GM19043 (cell line): ENCODE measurements at regions not wholly inside any gene's neighbourhood (a gene's known extent, or its start where the extent isn't known, plus 50 kb on each side); places are given as distances from the start of the nearest gene placed in this dataset.

Experiments
- ATAC-seq: cut with Tn5 transposase; IDR thresholded peaks from one replicate; pipeline ENCODE4 v1.9.1; 2021; ENCODE audit warnings: low read depth; ENCODE audit not compliant: unreplicated experiment

DNA sequence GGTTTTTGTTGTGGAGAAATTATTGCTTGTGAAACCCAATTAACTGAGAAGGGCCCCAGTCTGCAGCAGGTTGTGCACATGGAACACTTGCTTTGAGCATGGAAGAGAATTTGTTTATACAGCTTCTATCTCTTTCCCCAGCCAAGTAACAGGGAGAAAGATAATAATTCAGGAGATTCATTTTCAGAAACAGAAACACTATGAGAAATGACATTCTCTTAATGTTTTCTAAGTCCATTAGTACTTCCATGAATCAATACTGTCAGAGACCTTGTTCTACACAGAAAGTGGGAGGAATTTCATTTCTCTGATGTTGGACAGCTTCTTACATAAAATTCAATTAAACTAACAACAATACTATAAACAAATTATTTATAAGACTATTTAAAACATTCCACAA is 446.3 kb downstream of the KLF12 start:
- ATAC-seq = no peak

DNA sequence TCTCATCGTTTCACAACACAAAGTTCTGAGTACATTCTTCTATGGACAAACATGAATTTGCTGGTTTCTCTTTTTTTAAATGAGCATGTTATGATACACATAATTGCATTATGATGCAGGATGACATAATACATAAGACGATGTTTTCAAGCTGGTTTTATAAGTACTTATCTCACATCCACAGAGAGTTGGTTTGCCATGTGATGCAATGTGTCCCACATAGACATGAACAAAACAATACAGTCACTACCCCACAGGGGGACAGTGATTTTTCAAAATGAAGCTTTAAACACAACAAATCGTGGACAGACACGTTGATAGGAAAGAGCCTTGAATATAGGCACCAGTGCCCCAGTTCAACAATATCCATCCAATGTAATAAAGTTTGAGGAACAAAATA is 447.1 kb downstream of the KLF12 start:
- ATAC-seq = no peak

DNA sequence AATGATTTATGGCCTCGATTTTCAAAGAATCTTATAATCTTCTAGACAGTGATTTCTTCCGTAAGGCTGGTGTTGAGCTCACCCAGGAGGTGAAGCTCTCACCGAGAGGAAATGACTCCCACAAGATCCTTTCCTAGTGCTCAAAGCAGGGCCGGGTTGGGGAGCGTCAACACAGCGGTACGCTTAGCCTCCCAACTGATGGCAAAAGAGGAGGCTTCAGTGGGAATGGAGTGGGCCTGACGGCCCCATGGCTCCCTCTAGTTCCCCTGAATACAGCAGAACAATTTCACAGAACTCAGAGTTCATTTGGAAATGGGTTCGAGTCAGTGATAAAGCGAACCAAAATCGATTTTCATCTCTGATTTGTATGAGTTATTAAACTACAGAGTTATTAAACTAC is 449.5 kb downstream of the KLF12 start:
- no peak for ATAC-seq

DNA sequence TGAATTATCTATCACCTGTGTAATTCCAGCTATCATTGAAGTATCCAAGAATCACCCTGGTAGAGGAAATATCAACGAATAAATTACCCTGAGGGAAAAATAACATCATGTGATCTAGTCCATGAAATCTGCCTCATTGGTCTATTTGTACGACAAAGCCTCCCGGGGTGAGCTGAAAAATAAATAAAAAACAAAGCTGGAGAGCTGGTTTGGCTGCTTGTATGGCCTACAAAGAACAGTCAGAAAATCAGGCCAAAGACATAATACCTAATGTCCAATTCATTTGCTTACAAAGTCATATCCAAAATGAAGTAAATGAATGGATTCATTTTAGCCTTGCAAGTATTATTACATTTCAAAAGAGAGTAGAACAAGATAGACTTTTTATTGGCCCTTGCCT is 449.9 kb downstream of the KLF12 start:
- no peak for ATAC-seq

DNA sequence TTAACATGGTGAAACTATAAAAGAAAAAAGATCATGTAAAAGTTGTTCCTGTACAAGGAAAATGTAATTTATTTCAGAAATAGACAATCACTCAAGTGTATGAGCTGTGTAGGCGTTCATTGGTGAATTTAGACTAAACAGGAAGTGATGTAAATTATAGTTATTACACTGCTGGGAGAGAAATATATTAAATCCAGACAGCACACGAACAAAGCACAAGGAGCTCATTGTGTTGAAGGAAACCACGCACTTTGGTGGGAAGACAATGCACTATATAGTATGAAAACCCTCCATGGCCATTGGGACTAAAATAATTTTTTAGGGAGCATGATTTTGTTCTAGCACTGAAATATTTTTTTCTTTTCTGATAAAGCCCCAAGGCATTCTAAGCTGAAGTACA is 450.5 kb downstream of the KLF12 start:
- no peak for ATAC-seq

DNA sequence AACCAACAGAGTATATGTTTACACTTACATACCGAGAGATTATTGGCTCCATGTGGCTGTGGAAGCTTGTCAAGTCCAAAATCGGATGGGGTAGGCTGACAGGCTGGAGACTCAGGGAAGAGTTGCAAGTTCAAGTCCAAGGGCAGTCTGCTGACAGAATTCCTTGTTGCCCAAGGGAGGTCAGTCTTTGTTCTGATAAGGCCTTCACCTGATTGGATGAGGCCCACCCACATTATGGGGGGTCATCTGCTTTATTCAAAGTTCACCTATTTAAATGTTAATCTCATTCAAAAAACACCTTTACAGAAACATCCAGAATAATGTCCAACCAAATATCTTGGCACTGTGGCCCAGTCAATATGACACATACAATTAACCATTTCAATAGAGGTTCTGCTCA is 452.4 kb downstream of the KLF12 start:
- no peak for ATAC-seq

DNA sequence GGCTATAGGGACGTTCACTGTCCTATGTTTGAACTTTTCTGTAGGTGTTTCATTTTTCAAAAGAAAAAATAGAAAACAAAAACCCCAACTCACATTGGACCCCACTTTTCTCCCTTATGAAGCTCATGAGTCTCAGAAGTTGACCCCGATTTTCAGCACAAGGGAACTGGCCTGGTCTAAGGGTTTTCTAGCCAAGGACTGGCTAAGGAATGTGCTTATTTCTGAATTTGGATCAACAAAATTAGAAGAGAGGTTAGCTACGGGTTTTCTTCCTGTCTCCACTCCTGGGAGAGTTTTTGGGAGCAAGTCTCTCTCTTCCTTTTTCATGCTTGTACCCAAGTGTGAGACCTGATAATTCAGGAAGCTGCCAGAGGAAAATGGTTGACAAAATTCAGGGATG is 453.2 kb downstream of the KLF12 start:
- ATAC-seq = no peak

DNA sequence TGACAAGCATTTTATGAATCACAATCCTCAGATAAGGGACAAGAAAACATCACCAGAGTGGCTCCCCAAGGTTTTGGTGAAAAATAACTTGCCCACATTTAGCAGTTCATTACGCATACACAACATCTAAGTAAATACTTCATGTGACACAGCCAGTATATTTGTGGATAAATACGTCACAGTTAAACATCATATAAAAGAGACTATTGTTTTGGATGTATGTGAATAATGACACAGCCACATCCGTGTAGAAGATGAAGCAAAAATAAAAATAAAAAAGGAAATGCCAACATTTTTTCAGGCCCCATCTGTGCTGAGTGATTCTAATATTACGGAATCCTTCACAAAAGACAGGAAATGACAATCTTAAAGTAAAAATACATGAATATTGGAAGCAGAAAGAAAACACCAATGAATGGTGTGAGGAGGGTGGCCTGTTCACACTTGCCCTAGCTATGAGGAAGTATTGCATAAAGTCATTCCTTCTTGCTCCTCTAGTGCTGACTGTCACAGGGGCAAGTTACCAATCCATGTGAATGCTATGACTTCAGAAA is 457.1 kb downstream of the KLF12 start:
- no peak for ATAC-seq

DNA sequence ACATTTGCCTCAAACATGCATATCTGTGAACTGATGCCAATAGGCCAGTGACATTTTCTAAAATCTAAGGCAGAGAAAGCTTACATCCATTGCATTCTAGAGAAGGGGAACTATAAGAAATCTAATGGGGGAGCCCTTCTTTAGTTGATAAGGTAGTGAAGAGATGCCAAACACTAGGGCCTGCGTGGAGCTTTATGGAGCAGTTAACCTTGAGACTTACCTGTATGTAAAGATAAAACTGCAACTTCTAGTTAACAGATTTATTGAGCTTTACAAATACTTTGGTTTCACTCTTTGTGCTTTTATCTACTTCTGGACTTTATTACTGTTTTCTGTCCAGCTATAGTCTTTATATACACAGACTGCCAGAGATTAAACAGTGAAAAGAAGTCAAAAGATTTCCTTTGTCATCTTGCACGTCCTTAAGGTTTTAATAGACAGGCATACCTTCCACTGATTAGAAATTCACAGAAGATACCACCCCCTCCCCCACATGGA is 457.6 kb downstream of the KLF12 start:
- ATAC-seq = no peak

DNA sequence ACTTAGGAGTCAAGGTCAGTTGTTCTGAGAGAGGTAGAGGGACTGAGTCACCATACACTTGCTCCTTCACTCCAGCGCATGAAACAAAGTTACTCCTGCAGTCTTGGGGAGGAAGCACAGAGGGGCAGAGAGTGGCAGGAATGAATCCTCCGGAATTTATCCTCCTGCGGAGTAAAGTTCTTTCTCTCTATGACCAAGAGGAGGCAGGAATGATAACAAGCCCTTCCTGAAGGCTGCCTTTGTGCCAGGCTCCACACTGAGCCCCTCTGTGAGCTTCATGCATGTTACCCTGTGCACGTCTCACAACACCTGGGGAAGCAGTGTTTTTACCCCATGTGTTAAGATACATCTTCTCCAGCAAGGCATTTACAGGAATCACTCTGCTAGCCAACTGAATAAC is 458.4 kb downstream of the KLF12 start:
- ATAC-seq = no peak

DNA sequence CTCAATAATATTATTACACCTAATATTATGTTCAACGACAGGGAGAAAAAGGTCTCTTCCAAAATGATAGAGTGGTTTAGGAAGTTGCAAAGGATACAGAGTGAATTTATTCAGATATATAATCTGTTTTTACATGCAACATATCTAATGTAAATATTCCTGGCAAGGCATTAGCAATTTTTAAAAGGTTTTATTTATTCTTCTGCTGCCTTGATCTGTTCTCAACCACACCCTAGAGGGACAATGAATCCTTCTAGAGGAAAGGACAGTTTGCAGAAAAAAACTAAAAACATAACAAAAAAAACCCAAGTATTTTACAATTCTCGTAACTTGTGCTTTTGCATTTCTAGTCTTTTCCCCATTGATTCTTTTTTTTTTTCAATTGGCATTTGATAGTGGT is 459.6 kb downstream of the KLF12 start:
- no peak for ATAC-seq

DNA sequence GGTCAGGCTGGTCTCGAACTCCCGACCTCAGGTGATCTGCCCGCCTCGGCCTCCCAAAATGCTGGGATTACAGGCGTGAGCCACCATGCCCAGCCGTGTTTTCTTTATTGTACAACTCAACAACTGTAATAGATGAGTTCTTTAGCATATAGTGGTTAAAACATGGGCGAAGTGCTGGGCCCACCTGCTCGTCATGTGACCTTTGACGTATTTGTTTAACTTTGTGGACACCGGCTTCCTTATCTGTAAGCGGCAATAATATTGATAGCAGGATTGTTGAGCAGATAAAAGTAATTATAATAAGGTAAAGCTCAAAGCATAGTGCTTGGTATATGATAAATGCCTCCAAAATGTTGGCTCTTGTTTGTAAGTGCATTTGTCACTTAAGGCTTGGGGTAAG is 460.3 kb downstream of the KLF12 start:
- no peak for ATAC-seq

DNA sequence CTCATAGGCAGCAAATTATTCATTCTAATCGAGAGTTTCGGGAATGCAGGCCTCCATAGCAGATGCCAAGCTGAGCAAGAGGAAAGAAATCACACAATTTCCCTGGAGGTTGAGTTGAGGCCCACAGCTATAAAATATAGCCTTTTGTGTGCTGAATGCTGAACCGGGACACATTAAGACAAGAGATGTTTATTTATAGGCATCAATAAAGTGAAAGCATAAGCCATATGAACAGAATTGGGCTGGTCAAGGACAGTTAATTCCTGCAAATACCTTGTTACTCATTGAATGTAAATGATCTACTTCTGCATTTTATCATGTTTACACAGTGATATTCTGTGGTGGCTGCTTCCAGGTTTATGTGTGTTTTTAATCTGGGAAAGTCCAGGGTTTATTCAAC is 461.7 kb downstream of the KLF12 start:
- no peak for ATAC-seq

DNA sequence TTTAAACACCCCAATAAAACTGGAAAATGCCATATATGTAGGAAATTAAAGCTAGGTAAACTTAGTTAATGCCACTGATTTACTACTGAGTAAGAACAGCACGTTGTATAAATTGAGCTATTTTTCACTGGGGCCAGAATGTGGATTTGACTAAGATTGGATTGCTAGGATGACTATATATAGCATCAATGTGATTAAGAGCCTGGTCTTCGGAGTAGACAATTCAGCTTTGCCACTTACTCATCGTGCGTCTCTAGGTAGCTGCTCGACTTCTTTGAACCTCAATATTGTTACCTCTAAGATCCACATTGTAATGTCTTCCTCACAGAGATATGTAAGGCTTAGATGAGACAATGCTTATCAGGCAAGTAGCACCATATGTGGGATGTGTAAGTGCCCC is 462.5 kb downstream of the KLF12 start:
- no peak for ATAC-seq

DNA sequence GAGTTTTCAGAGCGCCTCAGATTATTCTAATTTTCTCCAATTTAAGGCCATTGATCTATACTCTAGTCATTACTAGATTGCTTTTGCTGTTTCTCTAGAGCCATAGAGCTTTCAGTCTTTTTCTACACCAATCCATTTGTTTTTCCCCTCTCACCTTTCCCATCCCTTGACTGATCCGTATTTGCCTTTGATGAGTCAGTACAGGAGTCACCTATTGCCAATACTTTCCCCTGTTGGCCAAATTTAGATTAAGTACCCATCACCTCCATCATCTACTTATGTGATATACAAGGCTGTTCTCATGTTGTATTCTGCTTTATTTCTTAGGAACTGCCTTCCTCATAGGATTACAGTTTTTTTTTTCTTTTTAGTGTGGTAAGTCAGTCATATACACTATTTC is 463.2 kb downstream of the KLF12 start:
- ATAC-seq = no peak

DNA sequence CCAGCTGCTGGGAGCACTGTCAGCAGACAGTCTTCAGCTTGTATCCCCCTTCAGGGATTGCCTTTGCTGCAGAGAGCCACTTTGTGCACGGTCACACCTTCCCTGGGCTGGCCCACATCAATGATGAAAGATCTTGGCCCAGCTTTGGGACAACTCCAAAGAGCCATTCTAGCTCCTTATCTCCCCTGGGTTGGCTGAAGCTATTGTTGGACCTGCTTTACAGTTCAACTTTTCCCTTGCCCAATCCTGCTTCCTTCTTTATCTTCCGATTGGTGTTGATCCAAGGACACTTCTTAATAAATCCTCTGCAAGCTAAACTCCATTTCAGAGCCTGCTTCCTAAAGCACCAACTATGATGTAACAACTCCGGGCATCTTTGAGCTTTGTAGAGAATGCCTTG is 466.4 kb downstream of the KLF12 start:
- ATAC-seq = no peak

DNA sequence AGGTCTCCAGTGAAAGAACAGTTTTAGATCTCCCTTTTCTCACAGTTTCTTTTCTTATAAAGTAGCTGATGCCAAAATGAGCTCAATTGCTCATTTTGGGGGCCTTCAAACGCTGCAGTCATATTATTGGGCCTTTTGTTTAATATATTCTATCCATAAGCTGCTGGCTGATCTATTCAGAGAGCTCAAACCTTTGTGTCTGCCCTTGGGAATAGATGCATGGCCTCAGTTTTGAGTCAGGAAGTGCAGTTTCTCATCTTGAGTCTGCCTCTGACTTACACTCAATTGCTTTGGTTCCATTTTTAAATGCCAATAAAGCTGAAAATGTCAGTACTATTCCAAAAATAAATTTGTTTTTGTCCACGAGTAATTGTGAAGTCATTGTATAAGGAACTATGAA is 468.9 kb downstream of the KLF12 start:
- ATAC-seq = no peak

DNA sequence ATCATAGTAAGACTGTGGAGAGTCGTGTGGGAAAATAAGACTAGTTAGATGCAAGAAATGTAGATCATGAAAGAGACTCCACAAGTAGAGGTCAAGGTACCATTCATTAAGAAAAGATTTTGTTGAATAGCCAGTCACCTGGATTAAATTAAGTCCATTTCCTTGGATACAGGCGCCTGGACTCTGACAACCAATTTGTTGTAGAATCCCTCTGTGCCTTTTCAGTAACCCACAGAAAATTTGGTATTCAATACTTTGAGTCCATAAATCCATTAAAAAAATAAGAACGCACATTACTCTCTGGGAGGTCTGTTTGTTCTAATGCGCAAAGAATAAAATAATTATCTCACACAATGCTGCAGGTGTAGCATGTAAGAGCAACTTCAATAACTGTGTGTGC is 469.4 kb downstream of the KLF12 start:
- no peak for ATAC-seq

DNA sequence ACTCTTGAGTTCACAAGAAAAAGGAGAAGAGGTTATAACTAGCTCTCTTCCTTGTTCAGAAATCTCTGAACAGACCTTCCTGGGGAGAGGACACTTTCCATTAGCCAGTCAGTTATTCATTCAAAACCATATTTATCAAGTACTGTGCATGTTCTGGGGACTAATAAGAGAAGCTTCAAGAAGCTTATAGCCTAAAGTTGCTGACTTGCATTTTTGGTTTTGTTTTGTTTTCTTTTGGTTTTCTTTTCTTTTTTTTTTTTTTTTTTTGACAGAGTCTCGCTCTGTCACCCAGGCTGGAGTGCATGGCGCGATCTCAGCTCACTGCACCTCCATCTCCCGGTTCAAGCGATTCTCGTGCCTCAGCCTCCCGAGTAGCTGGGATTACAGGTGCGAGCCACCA is 471.4 kb downstream of the KLF12 start:
- ATAC-seq = no peak

DNA sequence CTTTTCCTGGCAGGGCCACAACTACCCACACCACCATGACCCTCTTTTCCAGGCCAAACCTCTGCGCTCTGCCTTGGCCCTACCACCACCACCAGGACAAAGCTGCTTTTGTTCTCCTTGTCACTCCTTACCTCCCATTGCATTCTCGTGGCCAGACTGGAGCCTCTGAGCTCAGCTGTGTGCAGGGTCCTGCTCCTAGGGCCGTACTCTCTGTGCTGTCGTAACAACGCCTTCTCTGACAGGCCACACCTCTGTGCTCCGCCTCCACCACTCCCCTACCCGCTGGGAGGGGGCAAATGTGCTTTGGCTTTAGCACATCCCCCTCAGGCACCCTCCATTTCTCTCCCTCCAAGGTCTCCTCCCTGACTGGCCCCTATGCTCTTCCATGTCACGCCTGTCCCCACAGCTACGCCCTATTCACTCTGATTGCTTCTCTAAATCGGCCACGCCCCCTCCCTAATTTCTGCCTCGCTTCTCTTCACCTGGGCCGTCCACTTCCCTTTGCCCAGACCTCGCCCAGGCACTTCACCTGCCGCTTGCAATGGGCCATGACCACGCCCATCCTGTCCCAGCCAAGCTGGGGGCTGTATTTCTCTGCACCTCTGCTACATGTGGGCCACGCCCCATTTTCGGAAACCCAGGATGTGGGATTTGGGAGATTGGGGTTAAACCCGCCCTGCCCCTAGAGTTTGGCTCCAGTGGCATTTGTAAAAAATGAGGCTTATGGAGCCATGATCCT is 472.3 kb downstream of the KLF12 start:
- ATAC-seq = no peak

DNA sequence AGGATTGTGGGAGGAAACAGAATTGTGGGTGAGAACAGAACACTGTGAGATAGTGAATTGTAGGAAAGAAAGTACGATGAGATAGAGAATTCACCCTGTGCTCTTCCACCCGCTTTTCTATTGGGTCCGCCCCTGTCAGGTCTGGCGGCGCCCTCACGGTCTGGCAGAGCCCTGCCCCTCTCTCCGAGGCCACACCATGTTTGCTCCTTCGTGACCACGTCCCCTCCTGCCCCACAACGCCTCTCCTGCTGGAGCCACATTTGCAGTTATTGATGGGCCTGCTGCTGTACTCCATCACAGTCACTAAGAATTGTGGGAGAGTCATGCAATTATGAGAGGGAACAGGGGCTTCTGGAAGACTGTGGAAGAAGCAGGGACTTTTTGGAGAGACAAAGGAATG is 473.1 kb downstream of the KLF12 start:
- ATAC-seq = no peak

DNA sequence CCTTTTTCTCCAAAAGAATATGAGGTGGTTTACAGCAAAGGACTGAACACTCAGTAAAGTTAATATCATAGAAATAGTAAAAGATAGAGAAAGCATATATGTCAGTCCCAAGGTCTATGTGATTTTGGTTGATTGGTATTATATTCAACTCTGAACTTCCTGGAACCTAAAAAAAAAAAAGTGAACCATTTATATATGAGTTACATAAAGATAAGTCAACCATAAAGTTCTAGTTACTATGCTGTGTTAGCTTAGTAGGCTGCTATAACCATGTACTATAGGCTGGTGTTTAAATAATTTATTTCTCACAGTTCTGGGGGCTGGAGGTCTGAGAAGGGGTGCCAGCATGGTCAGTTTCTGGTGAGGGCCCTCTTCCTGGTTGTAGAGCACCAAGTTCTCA is 475.6 kb downstream of the KLF12 start:
- no peak for ATAC-seq
